HEK293T (cell line): ENCODE measurements at regions not wholly inside any gene's neighbourhood (a gene's known extent, or its start where the extent isn't known, plus 50 kb on each side); places are given as distances from the start of the nearest gene placed in this dataset.

Experiments
- BHLHE40 ChIP-seq: fragments of 450-650 bp; IDR thresholded peaks from 2 replicates; pipeline ENCODE4 v1.6.1; 2016; ENCODE audit warnings: mild to moderate bottlenecking, moderate library complexity, borderline replicate concordance
- FOXM1 ChIP-seq: fragments of 450-650 bp; IDR thresholded peaks from 2 replicates; pipeline ENCODE4 v1.6.1; 2017; ENCODE audit warnings: mild to moderate bottlenecking, borderline replicate concordance
- NFRKB ChIP-seq: fragments of 450-650 bp; IDR thresholded peaks from 2 replicates; pipeline ENCODE4 v1.6.1; 2016; ENCODE audit warnings: mild to moderate bottlenecking, moderate library complexity
- SP1 ChIP-seq: fragments of 450-650 bp; IDR thresholded peaks from 2 replicates; pipeline ENCODE4 v1.6.1; 2017

- TF ChIP-seq BHLHE40 (no peak), NFRKB (no peak), FOXM1 (no peak), SP1 (no peak)
Measured at GRCh38 chrX:150254909-150255308, 108.2 kb upstream of the MAMLD1 start.
